WTC11 (cell line): ENCODE measurements at regions not wholly inside any gene's neighbourhood (a gene's known extent, or its start where the extent isn't known, plus 50 kb on each side); places are given as distances from the start of the nearest gene placed in this dataset.

Experiments used
- ATAC-seq: fragments of 200-7000 bp; cut with Tn5 transposase; 2 replicates; pipeline ENCODE4 v1.10.0; 2021; ENCODE audit warnings: mild to moderate bottlenecking, moderate library complexity
- CTCF ChIA-PET: fragments of 300-600 bp; sonication (Branson Sonifier 250); formaldehyde crosslinking; loops from one replicate; lab custom pipeline; 2021; ENCODE audit warnings: antibody characterized with exemption; lab: Charles Lee
- POLR2A ChIA-PET: fragments of 350-600 bp; sonication (Branson Sonifier 250); formaldehyde crosslinking; loops from one replicate; lab custom pipeline; 2021; ENCODE audit warnings: antibody characterized with exemption; lab: Charles Lee
- DNase-seq: peaks from one replicate; pipeline ENCODE4 v3.0.0; 2021; ENCODE audit warnings: low spot score
- H3K27ac Mint-ChIP-seq: 2 replicates; pipeline ENCODE4 v1.8.0; 2021; ENCODE audit warnings: mixed read lengths
- H3K27me3 Mint-ChIP-seq: 2 replicates; pipeline ENCODE4 v1.8.0; 2021; ENCODE audit warnings: low read depth, mild to moderate bottlenecking, moderate library complexity, mixed read lengths
- H3K36me3 Mint-ChIP-seq: 2 replicates; pipeline ENCODE4 v1.8.0; 2021; ENCODE audit warnings: mixed read lengths
- H3K4me1 Mint-ChIP-seq: 2 replicates; pipeline ENCODE4 v1.8.0; 2022; ENCODE audit warnings: mixed read lengths
- H3K4me3 Mint-ChIP-seq: 2 replicates; pipeline ENCODE4 v1.8.0; 2021; ENCODE audit warnings: mild to moderate bottlenecking, moderate library complexity, mixed read lengths
- H3K9me3 Mint-ChIP-seq: 2 replicates; pipeline ENCODE4 v1.8.0; 2021; ENCODE audit warnings: mixed read lengths
- ATF1 ChIP-seq: sonication (generic); formaldehyde crosslinking; IDR thresholded peaks from 2 replicates; pipeline ENCODE4 v1.8.1; 2023; ENCODE audit warnings: mild to moderate bottlenecking, moderate library complexity, missing genetic modification reagents
- CREB1 ChIP-seq: sonication (generic); formaldehyde crosslinking; IDR thresholded peaks from 2 replicates; pipeline ENCODE4 v1.8.0; 2023; ENCODE audit warnings: mild to moderate bottlenecking, missing genetic modification reagents
- ETV6 ChIP-seq: sonication (generic); formaldehyde crosslinking; IDR thresholded peaks from 2 replicates; pipeline ENCODE4 v1.8.1; 2022; ENCODE audit warnings: mild to moderate bottlenecking, missing genetic modification reagents
- FOXP1 ChIP-seq: sonication (generic); formaldehyde crosslinking; IDR thresholded peaks from 2 replicates; pipeline ENCODE4 v1.8.0; 2022; ENCODE audit warnings: missing genetic modification reagents, mild to moderate bottlenecking, moderate library complexity, borderline replicate concordance
- GABPB1 ChIP-seq: sonication (generic); formaldehyde crosslinking; IDR thresholded peaks from 2 replicates; pipeline ENCODE4 v1.8.1; 2023; ENCODE audit warnings: mild to moderate bottlenecking, missing genetic modification reagents
- GRHL2 ChIP-seq: fragments of 250-450 bp; sonication (Bioruptor Pico); IDR thresholded peaks from 2 replicates; pipeline ENCODE4 v1.8.0; 2022; ENCODE audit warnings: mild to moderate bottlenecking, moderate library complexity; ENCODE audit not compliant: insufficient replicate concordance, severe bottlenecking
- HMGA2 ChIP-seq: fragments of 250-450 bp; sonication (Bioruptor Pico); IDR thresholded peaks from 2 replicates; pipeline ENCODE4 v1.4.0; 2021; ENCODE audit warnings: mild to moderate bottlenecking, moderate library complexity
- JUN ChIP-seq: sonication (generic); formaldehyde crosslinking; IDR thresholded peaks from 2 replicates; pipeline ENCODE4 v1.8.0; 2023; ENCODE audit warnings: mild to moderate bottlenecking, missing genetic modification reagents
- MYBL2 ChIP-seq: sonication (generic); formaldehyde crosslinking; IDR thresholded peaks from 2 replicates; pipeline ENCODE4 v1.8.1; 2023; ENCODE audit warnings: mild to moderate bottlenecking, moderate library complexity, missing genetic modification reagents
- NFATC4 ChIP-seq: fragments of 250-450 bp; sonication (Bioruptor Pico); IDR thresholded peaks from 2 replicates; pipeline ENCODE4 v1.9.0; 2021; ENCODE audit warnings: mild to moderate bottlenecking
- NR1H2 ChIP-seq: sonication (generic); formaldehyde crosslinking; IDR thresholded peaks from 2 replicates; pipeline ENCODE4 v1.9.0; 2021; ENCODE audit warnings: mild to moderate bottlenecking, moderate library complexity, missing genetic modification reagents
- NR2C2 ChIP-seq: sonication (generic); formaldehyde crosslinking; IDR thresholded peaks from 2 replicates; pipeline ENCODE4 v1.8.0; 2022; ENCODE audit warnings: mild to moderate bottlenecking, missing genetic modification reagents
- NR3C1 ChIP-seq: sonication (generic); formaldehyde crosslinking; conservative IDR thresholded peaks from 2 replicates; pipeline ENCODE4 v1.8.1; 2023; ENCODE audit warnings: low read depth, mild to moderate bottlenecking, missing genetic modification reagents
- RORB ChIP-seq: fragments of 250-450 bp; sonication (Bioruptor Pico); IDR thresholded peaks from 2 replicates; pipeline ENCODE4 v1.9.0; 2021; ENCODE audit warnings: mild to moderate bottlenecking
- SMAD3 ChIP-seq: sonication (generic); formaldehyde crosslinking; IDR thresholded peaks from 2 replicates; pipeline ENCODE4 v1.8.0; 2022; ENCODE audit warnings: missing genetic modification reagents, mild to moderate bottlenecking, borderline replicate concordance
- SP1 ChIP-seq: sonication (generic); formaldehyde crosslinking; conservative IDR thresholded peaks from 2 replicates; pipeline ENCODE4 v1.8.1; 2022; ENCODE audit warnings: missing genetic modification reagents
- TCF7 ChIP-seq: sonication (generic); formaldehyde crosslinking; IDR thresholded peaks from 2 replicates; pipeline ENCODE4 v1.8.0; 2022; ENCODE audit warnings: mild to moderate bottlenecking, low read depth, missing genetic modification reagents, moderate library complexity
- TEAD1 ChIP-seq: sonication (generic); formaldehyde crosslinking; IDR thresholded peaks from 2 replicates; pipeline ENCODE4 v1.8.0; 2022; ENCODE audit warnings: mild to moderate bottlenecking, missing genetic modification reagents
- TEAD4 ChIP-seq: sonication (generic); formaldehyde crosslinking; IDR thresholded peaks from 2 replicates; pipeline ENCODE4 v1.8.0; 2022; ENCODE audit warnings: mild to moderate bottlenecking, missing genetic modification reagents
- TP53 ChIP-seq: sonication (generic); formaldehyde crosslinking; IDR thresholded peaks from 2 replicates; pipeline ENCODE4 v1.8.1; 2023; ENCODE audit warnings: mild to moderate bottlenecking, missing genetic modification reagents
- ZBTB21 ChIP-seq: sonication (generic); formaldehyde crosslinking; IDR thresholded peaks from 2 replicates; pipeline ENCODE4 v1.8.1; 2023; ENCODE audit warnings: mild to moderate bottlenecking, missing genetic modification reagents, borderline replicate concordance
- ZNF121 ChIP-seq: sonication (generic); formaldehyde crosslinking; IDR thresholded peaks from 2 replicates; pipeline ENCODE4 v1.8.0; 2023; ENCODE audit warnings: missing genetic modification reagents
- ZNF317 ChIP-seq: sonication (generic); formaldehyde crosslinking; IDR thresholded peaks from 2 replicates; pipeline ENCODE4 v1.8.1; 2023; ENCODE audit warnings: low read depth, mild to moderate bottlenecking, moderate library complexity, missing genetic modification reagents, borderline replicate concordance
- ZNF396 ChIP-seq: fragments of 250-450 bp; sonication (Bioruptor Pico); IDR thresholded peaks from 2 replicates; pipeline ENCODE4 v1.8.0; 2021; ENCODE audit warnings: mild to moderate bottlenecking, moderate library complexity, borderline replicate concordance
- ZNF671 ChIP-seq: fragments of 250-450 bp; sonication (Bioruptor Pico); IDR thresholded peaks from 2 replicates; pipeline ENCODE4 v1.8.0; 2021; ENCODE audit warnings: mild to moderate bottlenecking
- TF ChIP-seq, protein P1 (sequence below): fragments of 250-450 bp; sonication (Bioruptor Pico); IDR thresholded peaks from 2 replicates; pipeline ENCODE4 v1.9.0; 2021; ENCODE audit warnings: mild to moderate bottlenecking
- TF ChIP-seq, protein P2 (sequence below): sonication (generic); formaldehyde crosslinking; IDR thresholded peaks from 2 replicates; pipeline ENCODE4 v1.8.0; 2023; ENCODE audit warnings: mild to moderate bottlenecking, missing genetic modification reagents
- TF ChIP-seq, protein P3 (sequence below): sonication (generic); formaldehyde crosslinking; IDR thresholded peaks from 2 replicates; pipeline ENCODE4 v1.8.0; 2022; ENCODE audit warnings: mild to moderate bottlenecking, missing genetic modification reagents
- TF ChIP-seq, protein P4 (sequence below): sonication (generic); formaldehyde crosslinking; IDR thresholded peaks from 2 replicates; pipeline ENCODE4 v1.8.0; 2022; ENCODE audit warnings: mild to moderate bottlenecking, missing genetic modification reagents
- TF ChIP-seq, protein P5 (sequence below): sonication (generic); formaldehyde crosslinking; IDR thresholded peaks from 2 replicates; pipeline ENCODE4 v1.8.1; 2023; ENCODE audit warnings: mild to moderate bottlenecking, missing genetic modification reagents

DNA sequence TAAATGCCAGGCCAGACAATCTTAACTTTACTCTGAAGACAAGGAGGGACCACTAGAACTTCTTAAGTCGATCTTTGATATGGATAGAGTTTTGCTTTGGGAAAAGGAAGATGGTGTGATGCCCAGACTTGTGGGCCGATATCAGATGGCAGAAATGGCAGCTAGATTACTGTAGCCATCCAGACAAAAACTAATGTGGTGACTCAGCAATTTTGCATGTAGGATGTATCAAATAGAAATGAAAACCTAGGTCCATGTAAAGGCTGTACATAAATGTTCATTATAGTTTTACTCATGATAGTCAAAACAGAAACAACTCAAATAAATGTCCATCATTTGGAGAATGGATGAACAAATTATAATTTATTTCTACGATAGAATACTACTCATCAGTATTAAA lies 121.5 kb downstream of the APIP start (continued):
- TF ChIP-seq GABPB1 (no peak), ZNF317 (no peak), SP1 (CRISPR knock-in tag) (no peak), NR1H2 (no peak), GRHL2 (CRISPR knock-in tag) (no peak)
- TF ChIP-seq, protein P1, sequence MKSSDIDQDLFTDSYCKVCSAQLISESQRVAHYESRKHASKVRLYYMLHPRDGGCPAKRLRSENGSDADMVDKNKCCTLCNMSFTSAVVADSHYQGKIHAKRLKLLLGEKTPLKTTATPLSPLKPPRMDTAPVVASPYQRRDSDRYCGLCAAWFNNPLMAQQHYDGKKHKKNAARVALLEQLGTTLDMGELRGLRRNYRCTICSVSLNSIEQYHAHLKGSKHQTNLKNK (CRISPR knock-in tag), result no peak

DNA sequence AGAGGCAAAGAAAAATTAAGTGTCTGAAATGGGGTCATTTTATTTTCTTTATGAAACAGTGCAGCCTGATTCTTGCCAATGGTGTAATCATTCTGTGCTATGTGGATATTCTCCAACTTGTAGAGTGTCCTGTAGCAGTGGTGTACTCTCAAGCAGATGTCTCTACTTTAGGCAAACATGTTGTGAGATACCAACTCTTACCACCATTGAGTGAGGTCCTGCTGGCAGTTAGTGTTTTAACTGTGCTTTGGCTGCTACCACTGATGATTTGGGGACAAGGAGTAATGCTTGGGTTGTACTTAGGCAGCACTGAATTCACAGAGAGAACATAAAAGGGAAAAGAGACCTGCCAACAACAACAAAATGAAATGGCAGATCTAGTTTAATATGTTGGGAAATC lies 122.5 kb downstream of the APIP start:
- TF ChIP-seq RORB (CRISPR knock-in tag) (no peak), TCF7 (CRISPR knock-in tag) (no peak), NR3C1 (CRISPR knock-in tag) (no peak), JUN (CRISPR knock-in tag) (no peak), TEAD4 (CRISPR knock-in tag) (no peak), TP53 (no peak), HMGA2 (CRISPR knock-in tag) (no peak), ZNF121 (CRISPR knock-in tag) (no peak), NFATC4 (CRISPR knock-in tag) (no peak), TEAD1 (CRISPR knock-in tag) (no peak), MYBL2 (CRISPR knock-in tag) (no peak), ZBTB21 (CRISPR knock-in tag) (no peak), ZNF671 (CRISPR knock-in tag) (no peak), ATF1 (CRISPR knock-in tag) (no peak), FOXP1 (CRISPR knock-in tag) (no peak), CREB1 (CRISPR knock-in tag) (no peak), SMAD3 (no peak)
- TF ChIP-seq, protein P2, sequence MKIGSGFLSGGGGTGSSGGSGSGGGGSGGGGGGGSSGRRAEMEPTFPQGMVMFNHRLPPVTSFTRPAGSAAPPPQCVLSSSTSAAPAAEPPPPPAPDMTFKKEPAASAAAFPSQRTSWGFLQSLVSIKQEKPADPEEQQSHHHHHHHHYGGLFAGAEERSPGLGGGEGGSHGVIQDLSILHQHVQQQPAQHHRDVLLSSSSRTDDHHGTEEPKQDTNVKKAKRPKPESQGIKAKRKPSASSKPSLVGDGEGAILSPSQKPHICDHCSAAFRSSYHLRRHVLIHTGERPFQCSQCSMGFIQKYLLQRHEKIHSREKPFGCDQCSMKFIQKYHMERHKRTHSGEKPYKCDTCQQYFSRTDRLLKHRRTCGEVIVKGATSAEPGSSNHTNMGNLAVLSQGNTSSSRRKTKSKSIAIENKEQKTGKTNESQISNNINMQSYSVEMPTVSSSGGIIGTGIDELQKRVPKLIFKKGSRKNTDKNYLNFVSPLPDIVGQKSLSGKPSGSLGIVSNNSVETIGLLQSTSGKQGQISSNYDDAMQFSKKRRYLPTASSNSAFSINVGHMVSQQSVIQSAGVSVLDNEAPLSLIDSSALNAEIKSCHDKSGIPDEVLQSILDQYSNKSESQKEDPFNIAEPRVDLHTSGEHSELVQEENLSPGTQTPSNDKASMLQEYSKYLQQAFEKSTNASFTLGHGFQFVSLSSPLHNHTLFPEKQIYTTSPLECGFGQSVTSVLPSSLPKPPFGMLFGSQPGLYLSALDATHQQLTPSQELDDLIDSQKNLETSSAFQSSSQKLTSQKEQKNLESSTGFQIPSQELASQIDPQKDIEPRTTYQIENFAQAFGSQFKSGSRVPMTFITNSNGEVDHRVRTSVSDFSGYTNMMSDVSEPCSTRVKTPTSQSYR (CRISPR knock-in tag), result no peak
- TF ChIP-seq, protein P3, sequence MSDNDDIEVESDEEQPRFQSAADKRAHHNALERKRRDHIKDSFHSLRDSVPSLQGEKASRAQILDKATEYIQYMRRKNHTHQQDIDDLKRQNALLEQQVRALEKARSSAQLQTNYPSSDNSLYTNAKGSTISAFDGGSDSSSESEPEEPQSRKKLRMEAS (CRISPR knock-in tag), result no peak
- no peak overlapping the region for H3K4me3 Mint-ChIP-seq
- peaks cover 38% of the 10 kb centered on the region for H3K36me3 Mint-ChIP-seq
- ChIA-PET POLR2A (no interaction called here), CTCF (no interaction called here)
- H3K4me1 Mint-ChIP-seq, result peaks cover 34% of the 10 kb centered on the region
- H3K27me3 Mint-ChIP-seq, result no peaks in the 10 kb centered on the region; the same call in 1 of the 2 replicates
- ATAC-seq, result no peak
- DNase-seq, result no peak
- H3K27ac Mint-ChIP-seq, result no peak overlapping the region
- peaks cover 36% of the 10 kb centered on the region for H3K9me3 Mint-ChIP-seq

DNA sequence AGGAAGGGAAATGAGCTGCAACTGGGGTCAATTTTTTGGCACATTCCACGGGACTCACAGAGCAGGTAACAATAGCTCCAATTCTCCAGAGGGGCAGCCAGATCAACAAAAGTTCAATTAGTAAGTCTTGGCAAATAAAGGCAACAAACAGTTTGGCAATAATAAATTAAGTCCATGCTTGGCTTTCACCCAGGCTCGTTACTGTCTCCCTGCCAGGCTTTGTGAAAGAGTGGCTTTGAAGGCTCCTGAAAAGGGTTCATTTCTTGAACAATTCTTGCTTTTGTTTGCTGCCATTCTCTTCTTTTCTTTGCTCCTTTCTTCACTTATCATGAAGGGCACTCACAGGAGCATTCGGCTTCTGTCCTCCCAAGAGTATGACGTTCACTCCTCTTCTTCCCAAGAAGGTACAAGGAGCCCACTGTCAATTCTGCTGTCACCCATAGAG lies 123.3 kb downstream of the APIP start:
- H3K9me3 Mint-ChIP-seq, result peaks cover 28% of the 10 kb centered on the region
- ChIA-PET CTCF (interaction anchor here (0.8 to 1.5 kb wide), 4 partner anchors 18 to 110 kb away, joined by 3 to 4 read pairs (median 3); no protein-coding TSS in a partner anchor), POLR2A (no interaction called here)
- no peak for ATAC-seq
- peaks cover 29% of the 10 kb centered on the region for H3K36me3 Mint-ChIP-seq
- no peaks in the 10 kb centered on the region; the same call in 1 of the 2 replicates for H3K27me3 Mint-ChIP-seq
- no peak overlapping the region for H3K27ac Mint-ChIP-seq
- H3K4me3 Mint-ChIP-seq, result no peak overlapping the region
- no peak for DNase-seq
- H3K4me1 Mint-ChIP-seq, result peaks cover 34% of the 10 kb centered on the region
- TF ChIP-seq, protein P1 (CRISPR knock-in tag), result no peak
- TF ChIP-seq, protein P4, sequence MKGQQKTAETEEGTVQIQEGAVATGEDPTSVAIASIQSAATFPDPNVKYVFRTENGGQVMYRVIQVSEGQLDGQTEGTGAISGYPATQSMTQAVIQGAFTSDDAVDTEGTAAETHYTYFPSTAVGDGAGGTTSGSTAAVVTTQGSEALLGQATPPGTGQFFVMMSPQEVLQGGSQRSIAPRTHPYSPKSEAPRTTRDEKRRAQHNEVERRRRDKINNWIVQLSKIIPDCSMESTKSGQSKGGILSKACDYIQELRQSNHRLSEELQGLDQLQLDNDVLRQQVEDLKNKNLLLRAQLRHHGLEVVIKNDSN, result no peak
- TF ChIP-seq NR2C2 (no peak), ZNF317 (no peak), ZNF396 (CRISPR knock-in tag) (no peak), ETV6 (CRISPR knock-in tag) (no peak)
- TF ChIP-seq, protein P5, sequence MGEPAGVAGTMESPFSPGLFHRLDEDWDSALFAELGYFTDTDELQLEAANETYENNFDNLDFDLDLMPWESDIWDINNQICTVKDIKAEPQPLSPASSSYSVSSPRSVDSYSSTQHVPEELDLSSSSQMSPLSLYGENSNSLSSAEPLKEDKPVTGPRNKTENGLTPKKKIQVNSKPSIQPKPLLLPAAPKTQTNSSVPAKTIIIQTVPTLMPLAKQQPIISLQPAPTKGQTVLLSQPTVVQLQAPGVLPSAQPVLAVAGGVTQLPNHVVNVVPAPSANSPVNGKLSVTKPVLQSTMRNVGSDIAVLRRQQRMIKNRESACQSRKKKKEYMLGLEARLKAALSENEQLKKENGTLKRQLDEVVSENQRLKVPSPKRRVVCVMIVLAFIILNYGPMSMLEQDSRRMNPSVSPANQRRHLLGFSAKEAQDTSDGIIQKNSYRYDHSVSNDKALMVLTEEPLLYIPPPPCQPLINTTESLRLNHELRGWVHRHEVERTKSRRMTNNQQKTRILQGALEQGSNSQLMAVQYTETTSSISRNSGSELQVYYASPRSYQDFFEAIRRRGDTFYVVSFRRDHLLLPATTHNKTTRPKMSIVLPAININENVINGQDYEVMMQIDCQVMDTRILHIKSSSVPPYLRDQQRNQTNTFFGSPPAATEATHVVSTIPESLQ (CRISPR knock-in tag), result no peak
